BLaER1 treated with 17β-estradiol and CSF1 and Interleukin-3, amounts not matched to agents 10 nM and 100 nM (cell line): ENCODE measurements at regions not wholly inside any gene's neighbourhood (a gene's known extent, or its start where the extent isn't known, plus 50 kb on each side); places are given as distances from the start of the nearest gene placed in this dataset.

Experiments used
- H3K27ac ChIP-seq, 11 experiments: shearing (Covaris generic); formaldehyde crosslinking; 2 replicates each; pipeline ENCODE4 v1.8.1; 2022
- H3K27me3 ChIP-seq, 11 experiments: shearing (Covaris generic); formaldehyde crosslinking; 2 replicates each; pipeline ENCODE4 v1.8.1; 2022
- H3K36me3 ChIP-seq, 11 experiments: shearing (Covaris generic); formaldehyde crosslinking; 2 replicates each; pipeline ENCODE4 v1.8.1; 2022
- H3K4me1 ChIP-seq, 10 experiments: shearing (Covaris generic); formaldehyde crosslinking; 2 replicates each; pipeline ENCODE4 v1.8.1; 2022
- H3K4me2 ChIP-seq, 11 experiments: shearing (Covaris generic); formaldehyde crosslinking; 2 replicates each; pipeline ENCODE4 v1.8.1; 2022
- H3K4me3 ChIP-seq, 10 experiments: shearing (Covaris generic); formaldehyde crosslinking; 2 replicates each; pipeline ENCODE4 v1.8.1; 2022
- H3K9ac ChIP-seq, 11 experiments: shearing (Covaris generic); formaldehyde crosslinking; 2 replicates each; pipeline ENCODE4 v1.8.1; 2022
- H3K9me3 ChIP-seq, 11 experiments: shearing (Covaris generic); formaldehyde crosslinking; replicated peaks in 1 of 11; 2 replicates each; pipeline ENCODE4 v1.8.1; 2022
- H4K20me1 ChIP-seq, 11 experiments: shearing (Covaris generic); formaldehyde crosslinking; 2 replicates each; pipeline ENCODE4 v1.8.1; 2022
- Cebpa-rat ChIP-seq, 11 experiments: shearing (Covaris generic); IDR thresholded peaks; 2 replicates each; pipeline ENCODE4 v1.8.1; 2022

GRCh38 chr5:109943701-109944235 lies 254.0 kb downstream of the MAN2A1 start:
- Histone ChIP-seq H3K4me1 (peaks cover 0 to 5% (median 0%) of the 10 kb centered on the region in 10 experiments; a peak in 1 of 20 replicates), H3K27ac (no peak overlapping the region), H4K20me1 (no peaks in the 10 kb centered on the region), H3K4me3 (no peak overlapping the region), H3K9me3 (peaks cover 13 to 23% (median 17%) of the 10 kb centered on the region in 11 experiments; a peak in 21 of 22 replicates), H3K9ac (no peak overlapping the region), H3K4me2 (no peak overlapping the region; a peak in 1 of 22 replicates), H3K36me3 (no peaks in the 10 kb centered on the region), H3K27me3 (no peaks in the 10 kb centered on the region)
- no peak for TF ChIP-seq Cebpa-rat (IDR thresholded peaks at IDR 0.05)

- Histone ChIP-seq H3K9me3 (peaks cover 13 to 18% (median 16%) of the 10 kb centered on the region in 11 experiments; a peak in 21 of 22 replicates), H3K4me1 (peaks cover 0 to 5% (median 0%) of the 10 kb centered on the region in 10 experiments; a peak in 1 of 20 replicates), H4K20me1 (no peaks in the 10 kb centered on the region), H3K27ac (no peak overlapping the region), H3K27me3 (no peaks in the 10 kb centered on the region), H3K9ac (no peak overlapping the region), H3K36me3 (no peaks in the 10 kb centered on the region), H3K4me2 (no peak overlapping the region; a peak in 1 of 22 replicates), H3K4me3 (no peak overlapping the region)
- no peak for TF ChIP-seq Cebpa-rat (IDR thresholded peaks at IDR 0.05)
Measured at GRCh38 chr5:109944461-109944860, 254.7 kb downstream of the MAN2A1 start.

GRCh38 chr5:109945097-109945678 lies 255.5 kb downstream of the MAN2A1 start:
- no peak for TF ChIP-seq Cebpa-rat (IDR thresholded peaks at IDR 0.05)
- Histone ChIP-seq H4K20me1 (no peaks in the 10 kb centered on the region), H3K9me3 (peaks cover 8 to 11% (median 10%) of the 10 kb centered on the region in 11 experiments; a peak in 21 of 22 replicates), H3K27me3 (no peaks in the 10 kb centered on the region), H3K36me3 (no peaks in the 10 kb centered on the region), H3K4me2 (no peak overlapping the region), H3K9ac (no peak overlapping the region), H3K27ac (no peak overlapping the region), H3K4me3 (no peak overlapping the region), H3K4me1 (peaks cover 0 to 5% (median 0%) of the 10 kb centered on the region in 10 experiments; a peak in 1 of 20 replicates)

- no peak overlapping the region for H3K9ac ChIP-seq
- no peak overlapping the region for H3K4me3 ChIP-seq
- no peaks in the 10 kb centered on the region for H3K36me3 ChIP-seq
- H4K20me1 ChIP-seq: no peaks in the 10 kb centered on the region
- no peak overlapping the region for H3K4me2 ChIP-seq
- H3K4me1 ChIP-seq: peaks cover 0 to 5% (median 0%) of the 10 kb centered on the region in 10 experiments; a peak in 1 of 20 replicates
- H3K9me3 ChIP-seq: peaks cover 1 to 4% (median 2%) of the 10 kb centered on the region in 11 experiments; a peak in 17 of 22 replicates
- no peak for TF ChIP-seq Cebpa-rat (IDR thresholded peaks at IDR 0.05)
- no peak overlapping the region for H3K27ac ChIP-seq
- H3K27me3 ChIP-seq: no peaks in the 10 kb centered on the region
Measured at GRCh38 chr5:109945723-109946480, 256.2 kb downstream of the MAN2A1 start.

GRCh38 chr5:109946610-109947009 lies 256.9 kb downstream of the MAN2A1 start:
- H3K4me2 ChIP-seq: no peak overlapping the region
- no peaks in the 10 kb centered on the region for H4K20me1 ChIP-seq
- H3K9me3 ChIP-seq: no peaks in the 10 kb centered on the region
- H3K27me3 ChIP-seq: no peaks in the 10 kb centered on the region
- no peaks in the 10 kb centered on the region for H3K36me3 ChIP-seq
- H3K4me3 ChIP-seq: no peak overlapping the region
- no peak overlapping the region for H3K27ac ChIP-seq
- H3K4me1 ChIP-seq: peaks cover 0 to 5% (median 0%) of the 10 kb centered on the region in 10 experiments; a peak in 1 of 20 replicates
- TF ChIP-seq Cebpa-rat (IDR thresholded peaks at IDR 0.05): no peak
- no peak overlapping the region for H3K9ac ChIP-seq

GRCh38 chr5:109947667-109948066 lies 257.9 kb downstream of the MAN2A1 start:
- no peak for TF ChIP-seq Cebpa-rat (IDR thresholded peaks at IDR 0.05)
- Histone ChIP-seq H3K4me1 (peaks cover 0 to 5% (median 0%) of the 10 kb centered on the region in 10 experiments; a peak in 1 of 20 replicates), H3K27me3 (no peaks in the 10 kb centered on the region), H3K4me2 (no peak overlapping the region), H3K27ac (no peak overlapping the region), H3K9me3 (no peaks in the 10 kb centered on the region), H3K9ac (no peak overlapping the region), H3K36me3 (no peaks in the 10 kb centered on the region), H3K4me3 (no peak overlapping the region), H4K20me1 (no peaks in the 10 kb centered on the region)

GRCh38 chr5:109950634-109951033 lies 260.9 kb downstream of the MAN2A1 start:
- Histone ChIP-seq H3K9me3 (no peaks in the 10 kb centered on the region), H3K27me3 (no peaks in the 10 kb centered on the region), H4K20me1 (no peaks in the 10 kb centered on the region), H3K36me3 (no peaks in the 10 kb centered on the region), H3K4me3 (no peak overlapping the region), H3K27ac (no peak overlapping the region), H3K9ac (no peak overlapping the region), H3K4me2 (no peak overlapping the region), H3K4me1 (no peaks in the 10 kb centered on the region)
- TF ChIP-seq Cebpa-rat (IDR thresholded peaks at IDR 0.05): no peak

- Histone ChIP-seq H3K4me1 (peaks cover 0 to 2% (median 0%) of the 10 kb centered on the region in 10 experiments; a peak in 4 of 20 replicates), H3K9ac (no peak overlapping the region), H4K20me1 (no peaks in the 10 kb centered on the region), H3K36me3 (no peaks in the 10 kb centered on the region), H3K4me2 (no peak overlapping the region), H3K9me3 (no peaks in the 10 kb centered on the region), H3K4me3 (no peak overlapping the region), H3K27ac (no peak overlapping the region), H3K27me3 (no peaks in the 10 kb centered on the region)
- no peak for TF ChIP-seq Cebpa-rat (IDR thresholded peaks at IDR 0.05)
Measured at GRCh38 chr5:109951348-109951747, 261.6 kb downstream of the MAN2A1 start.

GRCh38 chr5:109951758-109952157 lies 262.0 kb downstream of the MAN2A1 start:
- H3K27me3 ChIP-seq: no peaks in the 10 kb centered on the region
- no peaks in the 10 kb centered on the region for H3K9me3 ChIP-seq
- peaks cover 2 to 6% (median 4%) of the 10 kb centered on the region in 10 experiments; a peak in 19 of 20 replicates for H3K4me1 ChIP-seq
- no peaks in the 10 kb centered on the region for H4K20me1 ChIP-seq
- no peak overlapping the region for H3K9ac ChIP-seq
- no peak overlapping the region for H3K27ac ChIP-seq
- no peak overlapping the region for H3K4me3 ChIP-seq
- H3K36me3 ChIP-seq: no peaks in the 10 kb centered on the region
- no peak overlapping the region for H3K4me2 ChIP-seq
- TF ChIP-seq Cebpa-rat (IDR thresholded peaks at IDR 0.05): no peak
